HCT116 (cell line): ENCODE measurements at regions not wholly inside any gene's neighbourhood (a gene's known extent, or its start where the extent isn't known, plus 50 kb on each side); places are given as distances from the start of the nearest gene placed in this dataset.

Experiments
- ATAC-seq: fragments of 200-7000 bp; cut with Tn5 transposase; 2 replicates; pipeline ENCODE4 v1.9.1; 2020; ENCODE audit warnings: mild to moderate bottlenecking, moderate library complexity
- BruUV-seq: library from RNA; stranded (reverse); fragments of 400-500 nt; replicated peaks from 2 replicates; lab custom pipeline; 2021; lab: Mats Ljungman, UMichigan
- CTCF ChIA-PET: fragments of 300-600 bp; sonication (Branson Sonifier 250); formaldehyde crosslinking; loops from one replicate; lab custom pipeline; 2021; ENCODE audit warnings: antibody characterized with exemption; lab: Charles Lee
- POLR2A ChIA-PET: fragments of 300-600, 350-600 bp; sonication (Branson Sonifier 250); formaldehyde crosslinking; loops from one replicate; lab custom pipeline; 2021; ENCODE audit warnings: antibody characterized with exemption; lab: Charles Lee
- RAD21 ChIA-PET, 2 experiments: fragments of 300-600 bp; sonication (Branson Sonifier 250); formaldehyde crosslinking; loops; one replicate each; lab custom pipeline; 2023; ENCODE audit warnings: low total read pairs in 2 of 2; ENCODE audit not compliant: uncharacterized antibody in 2 of 2, unreplicated experiment in 2 of 2, low non-redundant PET in 1 of 2; lab: Charles Lee
- DNase-seq: peaks from one replicate; pipeline ENCODE4 v3.0.0-alpha.2; 2010; ENCODE audit warnings: low read depth, low spot score
- H2AFZ ChIP-seq: fragments of 200-600 bp; shearing (Covaris generic), sonication (generic); 2 replicates; pipeline ENCODE4 v1.6.1; 2017; ENCODE audit warnings: low read depth, mixed run types, mixed read lengths, antibody characterized with exemption, low read length; ENCODE audit not compliant: poor library complexity, severe bottlenecking
- H3K27ac ChIP-seq: 2 replicates; pipeline ENCODE4 v1.5.1; 2012; ENCODE audit warnings: low read depth, low read length
- H3K27me3 ChIP-seq: fragments of 200-600 bp; sonication (generic); 2 replicates; pipeline ENCODE4 v1.6.1; 2016; ENCODE audit warnings: mixed run types, low read length, mixed read lengths; ENCODE audit not compliant: insufficient read depth
- H3K36me3 ChIP-seq, 2 experiments: fragments of 200-500 bp in 1 of 2; fragments of 200-600 bp in 1 of 2; sonication (Bioruptor generic) in 1 of 2; sonication (generic) in 1 of 2; 2 replicates each; pipeline versions ENCODE4 v1.5.1 to v1.6.1; 2014 to 2016; ENCODE audit warnings: low read length in 2 of 2, inconsistent platforms in 1 of 2, mixed read lengths in 1 of 2, mixed run types in 1 of 2; ENCODE audit not compliant: insufficient read depth in 2 of 2, control insufficient read depth in 1 of 2
- H3K4me1 ChIP-seq, 2 experiments: fragments of 200-600 bp in 1 of 2; sonication (generic) in 1 of 2; 2 replicates each; pipeline versions ENCODE4 v1.5.1 to v1.6.1; 2012 to 2017; ENCODE audit warnings: low read length in 2 of 2, inconsistent platforms in 1 of 2, mild to moderate bottlenecking in 1 of 2, mixed read lengths in 1 of 2, mixed run types in 1 of 2, moderate library complexity in 1 of 2; ENCODE audit not compliant: insufficient read depth in 2 of 2, control insufficient read depth in 1 of 2
- H3K4me2 ChIP-seq: fragments of 200-600 bp; sonication (generic); 2 replicates; pipeline ENCODE4 v1.6.1; 2017; ENCODE audit warnings: mixed run types, low read length, mixed read lengths
- H3K4me3 ChIP-seq, 2 experiments: fragments of 200-600 bp in 1 of 2; sonication (generic) in 1 of 2; replicated peaks in 1 of 2; 2 replicates each; pipeline ENCODE4 v1.5.1; 2011 to 2016; ENCODE audit warnings: low read length in 2 of 2, control low read depth in 1 of 2, low read depth in 1 of 2, mild to moderate bottlenecking in 1 of 2, mixed read lengths in 1 of 2, mixed run types in 1 of 2
- H3K79me2 ChIP-seq: fragments of 200-600 bp; sonication (generic); 2 replicates; pipeline ENCODE4 v1.6.1; 2017; ENCODE audit warnings: mild to moderate bottlenecking, mixed run types, low read length, moderate library complexity, mixed read lengths; ENCODE audit not compliant: insufficient read depth
- H3K9ac ChIP-seq: fragments of 200-600 bp; sonication (generic); 2 replicates; pipeline ENCODE4 v1.6.1; 2016; ENCODE audit warnings: low read length, mixed read lengths
- H3K9me2 ChIP-seq: fragments of 200-600 bp; sonication (generic), shearing (Covaris generic); 2 replicates; pipeline ENCODE4 v1.6.1; 2017; ENCODE audit warnings: mixed run types, mild to moderate bottlenecking, moderate library complexity; ENCODE audit not compliant: insufficient read depth
- H3K9me3 ChIP-seq, 2 experiments: fragments of 200-500 bp in 1 of 2; fragments of 200-600 bp in 1 of 2; sonication (Bioruptor generic) in 1 of 2; sonication (generic) in 1 of 2; 2 replicates each; pipeline ENCODE4 v1.6.1; 2014 to 2017; ENCODE audit warnings: low read length in 2 of 2, mixed read lengths in 2 of 2, inconsistent platforms in 1 of 2, low read depth in 1 of 2, mild to moderate bottlenecking in 1 of 2, mixed run types in 1 of 2, moderate library complexity in 1 of 2; ENCODE audit not compliant: control insufficient read depth in 1 of 2, insufficient read depth in 1 of 2
- H4K20me1 ChIP-seq: fragments of 200-600 bp; sonication (generic), shearing (Covaris generic); 2 replicates; pipeline ENCODE4 v1.6.1; 2017; ENCODE audit warnings: mixed run types, mild to moderate bottlenecking, moderate library complexity; ENCODE audit not compliant: insufficient read depth
- CBX3 ChIP-seq: IDR thresholded peaks from 2 replicates; pipeline ENCODE4 v1.6.1; 2012; ENCODE audit warnings: low read depth
- EGR1 ChIP-seq: IDR thresholded peaks from 2 replicates; pipeline ENCODE4 v1.6.1; 2012; ENCODE audit warnings: low read depth
- ELF1 ChIP-seq: IDR thresholded peaks from 2 replicates; pipeline ENCODE4 v1.6.1; 2012; ENCODE audit warnings: low read depth, borderline replicate concordance
- EZH2 ChIP-seq: fragments of 200-600 bp; sonication (generic); IDR thresholded peaks from 2 replicates; pipeline ENCODE4 v1.6.1; 2017; ENCODE audit warnings: antibody characterized with exemption, mixed run types
- EZH2phosphoT487 ChIP-seq: fragments of 200-600 bp; IDR thresholded peaks from 2 replicates; pipeline ENCODE4 v1.6.1; 2018; ENCODE audit warnings: antibody characterized with exemption, borderline replicate concordance
- FOSL1 ChIP-seq: IDR thresholded peaks from 2 replicates; pipeline ENCODE4 v1.6.1; 2012; ENCODE audit warnings: low read depth
- JUND ChIP-seq: IDR thresholded peaks from 2 replicates; pipeline ENCODE4 v1.6.1; 2012
- POLR2A ChIP-seq: IDR thresholded peaks from 2 replicates; pipeline ENCODE4 v1.7.0; 2011; ENCODE audit warnings: borderline replicate concordance; ENCODE audit not compliant: insufficient read depth, insufficient read length; ENCODE audit errors: extremely low read depth
- POLR2AphosphoS5 ChIP-seq: IDR thresholded peaks from 2 replicates; pipeline ENCODE4 v1.6.1; 2011; ENCODE audit warnings: mild to moderate bottlenecking, low read depth, low read length, moderate library complexity
- RAD21 ChIP-seq: IDR thresholded peaks from 2 replicates; pipeline ENCODE4 v1.6.1; 2012; ENCODE audit warnings: low read depth, mild to moderate bottlenecking
- SIN3A ChIP-seq: IDR thresholded peaks from 2 replicates; pipeline ENCODE4 v1.6.1; 2012; ENCODE audit warnings: low read depth
- SP1 ChIP-seq: IDR thresholded peaks from 2 replicates; pipeline ENCODE4 v1.6.1; 2012; ENCODE audit warnings: low read depth
- SRF ChIP-seq: IDR thresholded peaks from 2 replicates; pipeline ENCODE4 v1.6.1; 2012; ENCODE audit warnings: low read depth
- ZFX ChIP-seq: fragments of 450-650 bp; IDR thresholded peaks from 2 replicates; pipeline ENCODE4 v1.6.1; 2017
- ZNF274 ChIP-seq: fragments of 200-500 bp; sonication (Bioruptor generic); IDR thresholded peaks from 2 replicates; pipeline ENCODE4 v1.6.1; 2014; ENCODE audit warnings: mild to moderate bottlenecking, low read depth, low read length, inconsistent platforms
- intact Hi-C: fragments of 100-400 bp; cut with micrococcal nuclease; formaldehyde crosslinking; loops from 2 replicates; pipeline ENCODE4 v1.10.0; 2022
- TF ChIP-seq, protein P1 (sequence below): IDR thresholded peaks from 2 replicates; pipeline ENCODE4 v1.6.1; 2012
- TF ChIP-seq, protein P2 (sequence below): IDR thresholded peaks from 2 replicates; pipeline ENCODE4 v1.6.1; 2012
- TF ChIP-seq, protein P3 (sequence below): IDR thresholded peaks from 2 replicates; pipeline ENCODE4 v1.6.1; 2011; ENCODE audit warnings: mild to moderate bottlenecking, low read length, moderate library complexity; ENCODE audit not compliant: insufficient replicate concordance; ENCODE audit errors: extremely low read depth

DNA sequence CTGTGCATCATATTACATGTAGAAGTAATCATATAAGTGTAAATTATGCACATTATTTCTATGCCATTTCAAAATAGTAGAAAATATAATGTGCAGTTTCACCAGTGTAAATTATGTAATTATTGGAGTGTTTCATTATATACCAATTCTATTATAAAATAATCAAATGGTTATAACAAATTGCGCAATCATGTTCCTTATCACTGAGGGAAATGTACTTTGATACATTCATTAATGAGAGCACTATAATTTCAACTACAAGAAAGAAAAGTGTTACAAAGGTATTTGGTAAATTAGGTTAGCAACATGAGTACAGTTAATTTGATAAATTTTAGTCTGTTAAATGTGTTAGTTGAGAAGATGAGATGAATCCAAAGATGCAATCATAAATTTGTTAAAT, 421.5 kb upstream of the CDH10 start:
- no peak overlapping the region for H3K27ac ChIP-seq
- no peaks in the 10 kb centered on the region for H3K4me1 ChIP-seq
- no peaks in the 10 kb centered on the region for H3K9me2 ChIP-seq
- H3K9ac ChIP-seq = no peak overlapping the region
- RAD21 ChIA-PET = no interaction called here
- no peak overlapping the region for H2AFZ ChIP-seq
- H4K20me1 ChIP-seq = no peaks in the 10 kb centered on the region
- DNase-seq = no peak
- no peak overlapping the region for H3K4me2 ChIP-seq
- intact Hi-C loops = no loop called here
- BruUV-seq = no TSS peak
- H3K4me3 ChIP-seq = no peak overlapping the region
- POLR2A ChIA-PET = no interaction called here
- H3K9me3 ChIP-seq = peaks cover 16 to 32% of the 10 kb centered on the region in 2 experiments; a peak in 2 of 4 replicates
- H3K79me2 ChIP-seq = no peaks in the 10 kb centered on the region
- CTCF ChIA-PET = no interaction called here
- ATAC-seq = no peak
- no peaks in the 10 kb centered on the region for H3K36me3 ChIP-seq
- no peaks in the 10 kb centered on the region for H3K27me3 ChIP-seq
- TF ChIP-seq, protein P1, sequence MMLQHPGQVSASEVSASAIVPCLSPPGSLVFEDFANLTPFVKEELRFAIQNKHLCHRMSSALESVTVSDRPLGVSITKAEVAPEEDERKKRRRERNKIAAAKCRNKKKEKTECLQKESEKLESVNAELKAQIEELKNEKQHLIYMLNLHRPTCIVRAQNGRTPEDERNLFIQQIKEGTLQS = no peak
- TF ChIP-seq FOSL1 (no peak), EZH2 (no peak), EZH2phosphoT487 (no peak), RAD21 (no peak), ZNF274 (no peak), POLR2A (no peak), ZFX (no peak), POLR2AphosphoS5 (no peak), ELF1 (no peak), SP1 (no peak), SRF (no peak), EGR1 (no peak), CBX3 (no peak), SIN3A (no peak), JUND (no peak)
- TF ChIP-seq, protein P2, sequence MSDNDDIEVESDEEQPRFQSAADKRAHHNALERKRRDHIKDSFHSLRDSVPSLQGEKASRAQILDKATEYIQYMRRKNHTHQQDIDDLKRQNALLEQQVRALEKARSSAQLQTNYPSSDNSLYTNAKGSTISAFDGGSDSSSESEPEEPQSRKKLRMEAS = no peak
- TF ChIP-seq, protein P3, sequence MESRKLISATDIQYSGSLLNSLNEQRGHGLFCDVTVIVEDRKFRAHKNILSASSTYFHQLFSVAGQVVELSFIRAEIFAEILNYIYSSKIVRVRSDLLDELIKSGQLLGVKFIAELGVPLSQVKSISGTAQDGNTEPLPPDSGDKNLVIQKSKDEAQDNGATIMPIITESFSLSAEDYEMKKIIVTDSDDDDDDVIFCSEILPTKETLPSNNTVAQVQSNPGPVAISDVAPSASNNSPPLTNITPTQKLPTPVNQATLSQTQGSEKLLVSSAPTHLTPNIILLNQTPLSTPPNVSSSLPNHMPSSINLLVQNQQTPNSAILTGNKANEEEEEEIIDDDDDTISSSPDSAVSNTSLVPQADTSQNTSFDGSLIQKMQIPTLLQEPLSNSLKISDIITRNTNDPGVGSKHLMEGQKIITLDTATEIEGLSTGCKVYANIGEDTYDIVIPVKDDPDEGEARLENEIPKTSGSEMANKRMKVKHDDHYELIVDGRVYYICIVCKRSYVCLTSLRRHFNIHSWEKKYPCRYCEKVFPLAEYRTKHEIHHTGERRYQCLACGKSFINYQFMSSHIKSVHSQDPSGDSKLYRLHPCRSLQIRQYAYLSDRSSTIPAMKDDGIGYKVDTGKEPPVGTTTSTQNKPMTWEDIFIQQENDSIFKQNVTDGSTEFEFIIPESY = no peak
